ENCODE measurements at regions not wholly inside any gene's neighbourhood (a gene's known extent, or its start where the extent isn't known, plus 50 kb on each side); places are given as distances from the start of the nearest gene placed in this dataset.

GRCh38 chr12:69115951-69116350 is 123.4 kb upstream of the CPSF6 start:
- no peak overlapping the region for H2AFZ ChIP-seq (ENCODE audit: low read length)
- no peaks in the 10 kb centered on the region for H4K20me1 ChIP-seq (ENCODE audit: control insufficient read depth, insufficient read depth, insufficient read length)
- no peak overlapping the region for H3K9ac ChIP-seq (ENCODE audit: extremely low read depth, insufficient read length, low read length)
- Mint-ChIP-seq H3K36me3 (ENCODE audit: insufficient read depth in 1 of 3, low read depth in 3 of 3) (no peaks in the 10 kb centered on the region), H3K4me1 (peaks cover 5% of the 10 kb centered on the region in 2 experiments), H3K4me3 (no peak overlapping the region), H3K27me3 (ENCODE audit: low read depth) (no peaks in the 10 kb centered on the region), H3K27ac (no peak overlapping the region), H3K9me3 (peaks cover 0 to 5% of the 10 kb centered on the region in 2 experiments; a peak in 1 of 5 replicates)
- H2AK5ac ChIP-seq (ENCODE audit: insufficient read length, low read length) = no peak overlapping the region
- no peaks in the 10 kb centered on the region for H3K9me3 ChIP-seq (ENCODE audit: control insufficient read depth, low read depth, low read length)
- TF ChIP-seq CTCF (conservative IDR thresholded peaks at IDR 0.05) = no peak
- no peak overlapping the region for H3K18ac ChIP-seq (ENCODE audit: insufficient read length, low read depth, low read length)
- no peaks in the 10 kb centered on the region for H3K27me3 ChIP-seq (ENCODE audit: insufficient read depth, low read length)
- H3K23me2 ChIP-seq (ENCODE audit: insufficient read length, low read depth, low read length, poor library complexity, severe bottlenecking) = no peaks in the 10 kb centered on the region
- no peaks in the 10 kb centered on the region for H3K4me1 ChIP-seq (ENCODE audit: insufficient read depth, low read length)
- no peak overlapping the region for H2BK15ac ChIP-seq (ENCODE audit: low read depth, low read length)
- no peaks in the 10 kb centered on the region for H3K79me2 ChIP-seq (ENCODE audit: insufficient read depth, low read length)
- no peak overlapping the region for H3K4ac ChIP-seq (ENCODE audit: low read depth, low read length)
- DNase-seq = peak; percentile 64
- no peak overlapping the region for H3T11ph ChIP-seq (ENCODE audit: low read length)
- H2BK120ac ChIP-seq (ENCODE audit: low read depth, low read length, poor library complexity, severe bottlenecking) = no peak overlapping the region
- H4K91ac ChIP-seq (ENCODE audit: insufficient read length, low read depth, low read length) = no peak overlapping the region
- H3K14ac ChIP-seq (ENCODE audit: insufficient read depth, low read length) = no peak overlapping the region
- H3K79me1 ChIP-seq (ENCODE audit: insufficient read depth, low read depth, low read length, poor library complexity, severe bottlenecking) = no peaks in the 10 kb centered on the region
- H4K5ac ChIP-seq (ENCODE audit: insufficient read length, low read depth, low read length) = no peak overlapping the region
- no peak overlapping the region for H3K27ac ChIP-seq (ENCODE audit: insufficient read length, low read depth, low read length)
- H2BK20ac ChIP-seq (ENCODE audit: low read depth, low read length, poor library complexity, severe bottlenecking) = no peak overlapping the region
- H2BK5ac ChIP-seq (ENCODE audit: insufficient read length, low read length) = no peak overlapping the region
- no peak overlapping the region for H3K56ac ChIP-seq (ENCODE audit: insufficient read length, low read depth, low read length)
- no peak overlapping the region for H3K23ac ChIP-seq (ENCODE audit: insufficient read length, low read depth, low read length)
- no peak overlapping the region for H3K4me2 ChIP-seq (ENCODE audit: insufficient read depth, insufficient read length, low read length)
- H2BK12ac ChIP-seq (ENCODE audit: insufficient read length, low read depth, low read length) = no peak overlapping the region
- no CpG with 5 or more reads among the region's 9 CpGs for WGBS (ENCODE audit: extremely low coverage, insufficient read length, low lambda C conversion rate)
- no peak overlapping the region for H4K8ac ChIP-seq (replicated peaks; ENCODE audit: insufficient read length, low read depth, low read length)
